GM12878 (cell line): ENCODE measurements at regions not wholly inside any gene's neighbourhood (a gene's known extent, or its start where the extent isn't known, plus 50 kb on each side); places are given as distances from the start of the nearest gene placed in this dataset.

Experiments
- ATAC-seq: fragments of 200-7000 bp; cut with Tn5 transposase; 3 replicates; pipeline ENCODE4 v1.9.1; 2020; ENCODE audit warnings: mild to moderate bottlenecking, moderate library complexity
- BruUV-seq: library from RNA; stranded (reverse); fragments of 400-500 nt; replicated peaks from 2 replicates; lab custom pipeline; 2021; lab: Mats Ljungman, UMichigan
- CTCF ChIA-PET: fragments of 300-600 bp; sonication (Branson Sonifier 250); formaldehyde crosslinking; extraction: SDS; loops from one replicate; lab custom pipeline; 2021; ENCODE audit warnings: inconsistent platforms; lab: Yijun Ruan, JAX
- POLR2A ChIA-PET: fragments of 350-600 bp; formaldehyde crosslinking; extraction: SDS; loops from one replicate; lab custom pipeline; 2021; ENCODE audit warnings: inconsistent platforms; lab: Charles Lee
- RAD21 ChIA-PET: fragments of 300-600 bp; sonication (Branson Sonifier 250); formaldehyde crosslinking; loops from one replicate; lab custom pipeline; 2023; ENCODE audit warnings: antibody characterized with exemption; ENCODE audit not compliant: unreplicated experiment; lab: Charles Lee
- SMC1A ChIA-PET: fragments of 300-600 bp; sonication (Branson Sonifier 250); formaldehyde crosslinking; loops from one replicate; lab custom pipeline; 2023; ENCODE audit not compliant: unreplicated experiment, uncharacterized antibody; lab: Charles Lee
- DNase-seq: peaks from one replicate; pipeline ENCODE4 v3.0.0-alpha.2; 2011; ENCODE audit warnings: low read depth, low spot score
- FAIRE-seq: peaks from 3 replicates; lab custom pipeline; 2011; peaks lifted over from hg19 to GRCh38; lab: Jason Lieb, UNC
- H2AFZ ChIP-seq: 2 replicates; pipeline ENCODE4 v1.6.0; 2011; ENCODE audit warnings: low read depth, low read length, control low read depth; ENCODE audit not compliant: control insufficient read depth
- H3K27ac ChIP-seq: 2 replicates; pipeline ENCODE4 v1.5.1; 2011; ENCODE audit warnings: control low read depth; ENCODE audit not compliant: control insufficient read depth, insufficient read depth
- H3K27me3 ChIP-seq, 2 experiments: replicated peaks in 1 of 2; 2 replicates each; pipeline versions ENCODE4 v1.6.0 to v1.6.1; 2011; ENCODE audit warnings: low read length in 1 of 2; ENCODE audit not compliant: control insufficient read depth in 2 of 2, insufficient read depth in 2 of 2
- H3K36me3 ChIP-seq, 2 experiments: 2 replicates each; pipeline ENCODE4 v1.5.1; 2011; ENCODE audit warnings: low read length in 1 of 2; ENCODE audit not compliant: control insufficient read depth in 2 of 2, insufficient read depth in 2 of 2
- H3K4me1 ChIP-seq: 2 replicates; pipeline ENCODE4 v1.6.1; 2011; ENCODE audit warnings: mild to moderate bottlenecking, low read length, moderate library complexity, mixed read lengths; ENCODE audit not compliant: control insufficient read depth, insufficient read depth
- H3K4me2 ChIP-seq: 2 replicates; pipeline ENCODE4 v1.6.0; 2011; ENCODE audit warnings: control low read depth; ENCODE audit not compliant: control insufficient read depth, insufficient read depth
- H3K4me3 ChIP-seq: fragments of 200-600 bp; sonication (generic); 2 replicates; pipeline ENCODE4 v1.5.1; 2016
- H3K79me2 ChIP-seq: 2 replicates; pipeline ENCODE4 v1.6.0; 2011; ENCODE audit warnings: low read length; ENCODE audit not compliant: control insufficient read depth, insufficient read depth
- H3K9ac ChIP-seq: 2 replicates; pipeline ENCODE4 v1.8.0; 2011; ENCODE audit warnings: low read length, control low read depth, mixed read lengths; ENCODE audit not compliant: control insufficient read depth, insufficient read depth
- H3K9me3 ChIP-seq: replicated peaks from 3 replicates; pipeline ENCODE4 v1.5.1; 2011; ENCODE audit warnings: mild to moderate bottlenecking, low read length; ENCODE audit not compliant: control insufficient read depth, insufficient read depth
- H4K20me1 ChIP-seq: 2 replicates; pipeline ENCODE4 v1.6.0; 2011; ENCODE audit not compliant: control insufficient read depth, insufficient read depth
- EED ChIP-seq: sonication (generic); IDR thresholded peaks from 2 replicates; pipeline ENCODE4 v1.6.1; 2016; ENCODE audit warnings: antibody characterized with exemption, low read depth
- FOXK2 ChIP-seq: fragments of 450-650 bp; IDR thresholded peaks from 2 replicates; pipeline ENCODE4 v1.6.1; 2017; ENCODE audit warnings: mild to moderate bottlenecking, moderate library complexity
- RAD51 ChIP-seq: fragments of 450-650 bp; IDR thresholded peaks from 2 replicates; pipeline ENCODE4 v1.6.1; 2016; ENCODE audit warnings: moderate library complexity, mild to moderate bottlenecking, inconsistent platforms
- RELA ChIP-seq: fragments of 450-650 bp; IDR thresholded peaks from 2 replicates; pipeline ENCODE4 v1.8.0; 2014; ENCODE audit warnings: borderline replicate concordance; ENCODE audit not compliant: partially characterized antibody
- RFX5 ChIP-seq: IDR thresholded peaks from 2 replicates; pipeline ENCODE4 v1.6.1; 2011; ENCODE audit warnings: low read depth, low read length, improper control_type of control experiment
- TCF3 ChIP-seq: IDR thresholded peaks from 2 replicates; pipeline ENCODE4 v1.6.1; 2012; ENCODE audit warnings: low read depth, mild to moderate bottlenecking, low read length, borderline replicate concordance; ENCODE audit not compliant: insufficient read depth
- YBX1 ChIP-seq: fragments of 450-650 bp; IDR thresholded peaks from 2 replicates; pipeline ENCODE4 v1.6.1; 2016; ENCODE audit warnings: antibody characterized with exemption
- ZBED1 ChIP-seq: IDR thresholded peaks from 2 replicates; pipeline ENCODE4 v1.6.1; 2016; ENCODE audit warnings: borderline replicate concordance
- WGBS: methylation state at CpG from one replicate; pipeline ENCODE4 v1.1.6; 2016; ENCODE audit warnings: low lambda C conversion rate; ENCODE audit not compliant: insufficient replicate concordance, insufficient coverage; ENCODE audit errors: missing lambda C conversion rate; 5-methylcytosine and 5-hydroxymethylcytosine counted together
- in situ Hi-C: fragments of 300-500 bp; cut with MboI; formaldehyde crosslinking; loops from 9 replicates; pipeline ENCODE4 v1.14.3; 2018; ENCODE audit warnings: mixed read lengths
- intact Hi-C: fragments of 100-400 bp; cut with micrococcal nuclease; formaldehyde crosslinking; loops from one replicate; pipeline ENCODE4 v1.14.2; 2022; ENCODE audit not compliant: unreplicated experiment
- TF ChIP-seq, protein P1 (sequence below): fragments of 450-650 bp; formaldehyde crosslinking; IDR thresholded peaks from 2 replicates; pipeline ENCODE4 v1.4.0; 2020; ENCODE audit warnings: mild to moderate bottlenecking, moderate library complexity

DNA sequence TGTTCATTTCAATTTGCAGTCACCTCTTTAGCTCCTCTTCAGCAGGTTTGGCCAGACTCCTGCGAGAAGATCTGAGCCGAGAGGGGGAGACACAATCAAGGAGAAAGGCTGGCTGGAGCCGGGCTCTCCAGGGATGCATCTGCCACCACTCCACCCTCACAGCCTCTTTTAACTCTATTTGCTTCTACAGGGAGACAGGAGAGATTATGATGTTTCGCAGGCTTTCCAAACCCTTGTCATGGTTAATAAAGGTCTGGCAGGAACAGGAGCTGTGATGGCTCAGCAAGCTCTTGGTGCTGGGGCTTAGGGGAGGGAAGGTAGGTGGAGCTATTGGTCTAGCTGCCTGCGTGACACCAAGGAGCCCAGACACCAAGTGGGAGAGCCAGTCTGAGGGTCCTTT, 448.1 kb upstream of the PODXL start:
- ChIA-PET CTCF (interaction anchor here (1.1 kb wide), 1 partner anchor 44 kb away, joined by 6 read pairs; no protein-coding TSS in a partner anchor), SMC1A (no interaction called here)
- no peak for FAIRE-seq

More for the DNA sequence above, 448.1 kb upstream of the PODXL start:
- no peak for ATAC-seq
- BruUV-seq: no TSS peak
- H3K79me2 ChIP-seq: no peaks in the 10 kb centered on the region
- H3K27ac ChIP-seq: no peak overlapping the region
- peaks cover 0 to 2% of the 10 kb centered on the region in 2 experiments; a peak in 1 of 4 replicates for H3K27me3 ChIP-seq
- H3K36me3 ChIP-seq: no peaks in the 10 kb centered on the region
- ChIA-PET POLR2A (no interaction called here), RAD21 (interaction anchor here (1.3 kb wide), 1 partner anchor 146 kb away, joined by 3 read pairs; no protein-coding TSS in a partner anchor)
- no peak overlapping the region for H2AFZ ChIP-seq
- intact Hi-C loops: no loop called here
- H3K9ac ChIP-seq: no peak overlapping the region
- no peak overlapping the region for H3K4me3 ChIP-seq
- TF ChIP-seq, protein P1, sequence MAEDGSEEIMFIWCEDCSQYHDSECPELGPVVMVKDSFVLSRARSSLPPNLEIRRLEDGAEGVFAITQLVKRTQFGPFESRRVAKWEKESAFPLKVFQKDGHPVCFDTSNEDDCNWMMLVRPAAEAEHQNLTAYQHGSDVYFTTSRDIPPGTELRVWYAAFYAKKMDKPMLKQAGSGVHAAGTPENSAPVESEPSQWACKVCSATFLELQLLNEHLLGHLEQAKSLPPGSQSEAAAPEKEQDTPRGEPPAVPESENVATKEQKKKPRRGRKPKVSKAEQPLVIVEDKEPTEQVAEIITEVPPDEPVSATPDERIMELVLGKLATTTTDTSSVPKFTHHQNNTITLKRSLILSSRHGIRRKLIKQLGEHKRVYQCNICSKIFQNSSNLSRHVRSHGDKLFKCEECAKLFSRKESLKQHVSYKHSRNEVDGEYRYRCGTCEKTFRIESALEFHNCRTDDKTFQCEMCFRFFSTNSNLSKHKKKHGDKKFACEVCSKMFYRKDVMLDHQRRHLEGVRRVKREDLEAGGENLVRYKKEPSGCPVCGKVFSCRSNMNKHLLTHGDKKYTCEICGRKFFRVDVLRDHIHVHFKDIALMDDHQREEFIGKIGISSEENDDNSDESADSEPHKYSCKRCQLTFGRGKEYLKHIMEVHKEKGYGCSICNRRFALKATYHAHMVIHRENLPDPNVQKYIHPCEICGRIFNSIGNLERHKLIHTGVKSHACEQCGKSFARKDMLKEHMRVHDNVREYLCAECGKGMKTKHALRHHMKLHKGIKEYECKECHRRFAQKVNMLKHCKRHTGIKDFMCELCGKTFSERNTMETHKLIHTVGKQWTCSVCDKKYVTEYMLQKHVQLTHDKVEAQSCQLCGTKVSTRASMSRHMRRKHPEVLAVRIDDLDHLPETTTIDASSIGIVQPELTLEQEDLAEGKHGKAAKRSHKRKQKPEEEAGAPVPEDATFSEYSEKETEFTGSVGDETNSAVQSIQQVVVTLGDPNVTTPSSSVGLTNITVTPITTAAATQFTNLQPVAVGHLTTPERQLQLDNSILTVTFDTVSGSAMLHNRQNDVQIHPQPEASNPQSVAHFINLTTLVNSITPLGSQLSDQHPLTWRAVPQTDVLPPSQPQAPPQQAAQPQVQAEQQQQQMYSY: no peak
- TF ChIP-seq RFX5: no peak
- no peak for TF ChIP-seq EED
- no peak for TF ChIP-seq RELA
- TF ChIP-seq TCF3: no peak
- TF ChIP-seq RAD51: no peak
- TF ChIP-seq ZBED1: no peak
- no peak for TF ChIP-seq YBX1
- no peak for TF ChIP-seq FOXK2
- 0% methylated on average over 5 of the region's 5 CpGs for WGBS
- H3K4me1 ChIP-seq: no peaks in the 10 kb centered on the region
- H3K4me2 ChIP-seq: no peak overlapping the region
- in situ Hi-C loops: no loop called here
- H4K20me1 ChIP-seq: no peaks in the 10 kb centered on the region
- H3K9me3 ChIP-seq: no peaks in the 10 kb centered on the region
- no peak for DNase-seq
